CD4-positive, CD25-positive, alpha-beta regulatory T cell (primary cell): ENCODE measurements at regions not wholly inside any gene's neighbourhood (a gene's known extent, or its start where the extent isn't known, plus 50 kb on each side); places are given as distances from the start of the nearest gene placed in this dataset.

Source experiments
- ATAC-seq, 2 donors: fragments of 150-1000 bp; cut with Tn5 transposase; one replicate each; pipeline ENCODE4 v1.10.0; 2021; ENCODE audit warnings: low read depth in 2 of 2, moderate number of reproducible peaks in 2 of 2, moderate library complexity in 1 of 2
- DNase-seq, 3 donors: peaks; one replicate each; pipeline versions ENCODE4 v3.0.0 to v3.0.0-alpha.2; 2012 to 2022; ENCODE audit warnings: mixed read lengths in 1 of 3
- H3K27ac ChIP-seq: one replicate; pipeline ENCODE4 v1.7.0; 2013; ENCODE audit warnings: mild to moderate bottlenecking, low read length; ENCODE audit not compliant: insufficient read depth, poor library complexity, severe bottlenecking
- H3K27me3 ChIP-seq: one replicate; pipeline ENCODE4 v1.7.0; 2013; ENCODE audit warnings: low read length; ENCODE audit not compliant: control insufficient read depth, insufficient read depth
- H3K36me3 ChIP-seq: one replicate; pipeline ENCODE4 v1.7.0; 2013; ENCODE audit warnings: mild to moderate bottlenecking, low read length, moderate library complexity; ENCODE audit not compliant: control insufficient read depth, insufficient read depth
- H3K4me1 ChIP-seq: 2 replicates; pipeline ENCODE4 v1.7.0; 2013; ENCODE audit warnings: mild to moderate bottlenecking, low read length; ENCODE audit not compliant: insufficient read depth, control insufficient read depth, poor library complexity, severe bottlenecking
- H3K4me3 ChIP-seq: one replicate; pipeline ENCODE4 v1.7.0; 2013; ENCODE audit warnings: low read depth, mild to moderate bottlenecking, low read length, moderate library complexity
- H3K9me3 ChIP-seq, 2 experiments: 1 replicate in 1 of 2; 2 replicates in 1 of 2; pipeline ENCODE4 v1.7.0; 2013; ENCODE audit warnings: low read length in 2 of 2, mild to moderate bottlenecking in 1 of 2, moderate library complexity in 1 of 2; ENCODE audit not compliant: control insufficient read depth in 2 of 2
- H3K27ac Mint-ChIP-seq, 3 donors: one replicate each; pipeline ENCODE4 v1.8.0; 2020 to 2022; ENCODE audit warnings: mild to moderate bottlenecking in 3 of 3, mixed read lengths in 3 of 3, moderate library complexity in 2 of 3
- H3K27me3 Mint-ChIP-seq: one replicate; pipeline ENCODE4 v1.8.0; 2022; ENCODE audit warnings: mild to moderate bottlenecking, mixed read lengths
- H3K36me3 Mint-ChIP-seq: one replicate; pipeline ENCODE4 v1.8.0; 2020; ENCODE audit warnings: mixed read lengths
- H3K4me1 Mint-ChIP-seq, 4 donors: one replicate each; pipeline ENCODE4 v1.8.0; 2020 to 2022; ENCODE audit warnings: mixed read lengths in 4 of 4, mild to moderate bottlenecking in 1 of 4
- H3K4me3 Mint-ChIP-seq, 4 donors: one replicate each; pipeline ENCODE4 v1.8.0; 2020 to 2022; ENCODE audit warnings: mild to moderate bottlenecking in 4 of 4, mixed read lengths in 4 of 4, moderate library complexity in 3 of 4
- H3K9me3 Mint-ChIP-seq, 7 donors: one replicate each; pipeline ENCODE4 v1.8.0; 2020 to 2022; ENCODE audit warnings: mixed read lengths in 7 of 7, mild to moderate bottlenecking in 3 of 7, moderate library complexity in 2 of 7

- Mint-ChIP-seq H3K9me3 (peaks cover 0 to 12% (median 3%) of the 10 kb centered on the region in 7 donors), H3K27me3 (no peaks in the 10 kb centered on the region), H3K36me3 (no peaks in the 10 kb centered on the region), H3K4me3 (no peak overlapping the region), H3K27ac (no peak overlapping the region), H3K4me1 (no peaks in the 10 kb centered on the region)
- Histone ChIP-seq H3K9me3 (no peaks in the 10 kb centered on the region), H3K4me3 (no peak overlapping the region), H3K36me3 (no peaks in the 10 kb centered on the region), H3K4me1 (no peaks in the 10 kb centered on the region), H3K27me3 (no peaks in the 10 kb centered on the region), H3K27ac (no peak overlapping the region)
- no peak for DNase-seq
- no peak for ATAC-seq
These were observed 492.6 kb downstream of the RFC3 start for GRCh38 chr13:34310539-34310938.

- no peaks in the 10 kb centered on the region for H3K4me1 Mint-ChIP-seq
- H3K36me3 Mint-ChIP-seq, result no peaks in the 10 kb centered on the region
- Histone ChIP-seq H3K9me3 (no peaks in the 10 kb centered on the region), H3K4me3 (no peak overlapping the region), H3K27ac (no peak overlapping the region), H3K36me3 (no peaks in the 10 kb centered on the region), H3K4me1 (no peaks in the 10 kb centered on the region), H3K27me3 (no peaks in the 10 kb centered on the region)
- no peak overlapping the region for H3K27ac Mint-ChIP-seq
- ATAC-seq, result no peak
- H3K9me3 Mint-ChIP-seq, result peaks cover 0 to 12% (median 3%) of the 10 kb centered on the region in 7 donors
- H3K27me3 Mint-ChIP-seq, result no peaks in the 10 kb centered on the region
- no peak overlapping the region for H3K4me3 Mint-ChIP-seq
- no peak for DNase-seq
These were observed 493.3 kb downstream of the RFC3 start for GRCh38 chr13:34311251-34311650.

GRCh38 chr13:34312578-34312977 is 494.6 kb downstream of the RFC3 start:
- Histone ChIP-seq H3K9me3 (no peaks in the 10 kb centered on the region), H3K4me1 (no peaks in the 10 kb centered on the region), H3K27me3 (no peaks in the 10 kb centered on the region), H3K4me3 (no peak overlapping the region), H3K27ac (no peak overlapping the region), H3K36me3 (no peaks in the 10 kb centered on the region)
- no peaks in the 10 kb centered on the region for H3K4me1 Mint-ChIP-seq
- H3K27ac Mint-ChIP-seq, result no peak overlapping the region
- DNase-seq (no peak), ATAC-seq (no peak)
- H3K27me3 Mint-ChIP-seq, result no peaks in the 10 kb centered on the region
- no peaks in the 10 kb centered on the region for H3K36me3 Mint-ChIP-seq
- H3K4me3 Mint-ChIP-seq, result no peak overlapping the region
- H3K9me3 Mint-ChIP-seq, result peaks cover 0 to 12% (median 0%) of the 10 kb centered on the region in 7 donors

GRCh38 chr13:34320084-34320483 is 502.1 kb downstream of the RFC3 start:
- ATAC-seq, result no peak
- no peak overlapping the region for H3K27ac Mint-ChIP-seq
- H3K27me3 Mint-ChIP-seq, result no peaks in the 10 kb centered on the region
- Histone ChIP-seq H3K9me3 (no peaks in the 10 kb centered on the region), H3K36me3 (no peaks in the 10 kb centered on the region), H3K4me1 (no peaks in the 10 kb centered on the region), H3K27ac (no peak overlapping the region), H3K4me3 (no peak overlapping the region), H3K27me3 (no peaks in the 10 kb centered on the region)
- no peaks in the 10 kb centered on the region for H3K4me1 Mint-ChIP-seq
- H3K4me3 Mint-ChIP-seq, result no peak overlapping the region
- H3K9me3 Mint-ChIP-seq, result peaks cover 0 to 6% (median 0%) of the 10 kb centered on the region in 7 donors
- no peak for DNase-seq
- H3K36me3 Mint-ChIP-seq, result no peaks in the 10 kb centered on the region

GRCh38 chr13:34322014-34322742 is 504.2 kb downstream of the RFC3 start:
- no peak for ATAC-seq
- Mint-ChIP-seq H3K36me3 (no peaks in the 10 kb centered on the region), H3K27me3 (no peaks in the 10 kb centered on the region), H3K4me3 (no peak overlapping the region), H3K4me1 (no peaks in the 10 kb centered on the region), H3K27ac (no peak overlapping the region), H3K9me3 (peaks cover 0 to 4% (median 1%) of the 10 kb centered on the region in 7 donors)
- H3K4me3 ChIP-seq, result no peak overlapping the region
- no peaks in the 10 kb centered on the region for H3K27me3 ChIP-seq
- H3K36me3 ChIP-seq, result no peaks in the 10 kb centered on the region
- no peak overlapping the region for H3K27ac ChIP-seq
- no peaks in the 10 kb centered on the region for H3K4me1 ChIP-seq
- no peaks in the 10 kb centered on the region for H3K9me3 ChIP-seq
- no peak for DNase-seq

DNA sequence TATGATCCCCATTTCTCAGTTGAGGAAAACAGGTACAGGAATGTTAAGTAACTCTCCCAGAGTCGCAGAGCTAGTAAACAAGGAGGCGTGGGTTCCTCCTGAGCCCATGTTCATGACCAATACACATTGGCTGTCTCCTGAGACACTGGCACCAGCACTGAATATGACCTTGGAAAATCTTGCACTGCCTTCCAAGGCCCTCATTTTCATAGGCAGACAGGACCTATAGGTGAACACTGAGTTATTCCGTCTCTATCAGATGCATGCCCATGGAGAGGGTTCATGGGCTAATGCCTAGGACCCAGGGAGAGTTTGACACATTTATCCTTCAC is 504.8 kb downstream of the RFC3 start:
- ATAC-seq (no peak), DNase-seq (no peak)
- no peak overlapping the region for H3K27ac ChIP-seq
- H3K27me3 Mint-ChIP-seq, result no peaks in the 10 kb centered on the region
- H3K36me3 Mint-ChIP-seq, result no peaks in the 10 kb centered on the region
- H3K9me3 ChIP-seq, result no peaks in the 10 kb centered on the region
- H3K4me1 ChIP-seq, result no peaks in the 10 kb centered on the region
- H3K27ac Mint-ChIP-seq, result no peak overlapping the region
- H3K36me3 ChIP-seq, result no peaks in the 10 kb centered on the region
- no peak overlapping the region for H3K4me3 Mint-ChIP-seq
- H3K4me1 Mint-ChIP-seq, result no peaks in the 10 kb centered on the region
- no peak overlapping the region for H3K4me3 ChIP-seq
- peaks cover 0 to 5% (median 1%) of the 10 kb centered on the region in 7 donors for H3K9me3 Mint-ChIP-seq
- H3K27me3 ChIP-seq, result no peaks in the 10 kb centered on the region

DNA sequence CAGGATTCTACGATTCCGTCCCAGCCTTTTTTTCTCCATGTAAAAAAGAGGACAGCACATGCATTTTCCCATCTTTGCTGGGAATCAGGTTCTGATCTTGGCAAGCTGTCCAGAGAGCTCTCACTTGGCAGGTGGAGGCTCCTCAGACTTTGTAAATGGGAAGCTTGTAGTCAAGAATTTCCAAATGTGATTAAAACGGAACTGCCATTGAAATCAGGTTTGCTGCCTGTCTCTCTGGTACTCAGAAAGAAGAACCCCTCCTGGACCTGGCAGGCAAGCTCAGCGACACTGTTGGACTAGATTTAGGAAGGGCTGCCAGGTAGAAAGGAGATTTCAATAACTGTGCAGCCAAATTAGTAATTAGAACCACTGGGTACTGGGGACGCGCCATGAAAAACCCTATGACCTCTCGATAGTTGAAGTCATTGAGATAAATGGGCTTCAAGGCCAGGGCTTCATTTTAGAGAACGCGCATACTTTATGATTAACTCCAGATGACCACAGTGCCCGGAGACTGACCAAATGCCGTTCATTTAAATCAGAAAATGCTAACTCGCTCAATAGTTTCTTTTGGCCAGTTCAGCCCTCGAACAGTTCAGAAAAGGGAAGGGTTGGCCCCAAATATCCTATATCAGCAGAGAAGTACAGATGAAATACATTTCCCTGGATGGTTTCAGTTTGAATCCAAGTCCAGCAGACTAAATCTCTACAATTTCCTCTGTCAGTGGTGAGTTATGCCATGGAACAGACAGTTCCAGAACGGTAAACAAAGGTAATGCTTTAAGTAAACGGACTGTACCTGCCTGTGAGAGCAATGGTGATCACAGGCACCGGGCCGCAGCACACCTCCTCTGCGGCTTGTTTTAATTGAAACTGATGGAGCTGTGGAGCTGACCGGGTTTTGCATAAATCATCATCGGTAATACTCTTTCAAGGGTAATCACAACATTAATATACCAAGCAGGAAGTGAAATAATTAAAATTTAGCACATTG is 517.4 kb downstream of the RFC3 start:
- Histone ChIP-seq H3K9me3 (no peaks in the 10 kb centered on the region), H3K27ac (no peak overlapping the region), H3K27me3 (no peaks in the 10 kb centered on the region), H3K4me3 (no peak overlapping the region), H3K36me3 (no peaks in the 10 kb centered on the region), H3K4me1 (no peaks in the 10 kb centered on the region)
- H3K9me3 Mint-ChIP-seq, result peaks cover 0 to 12% (median 7%) of the 10 kb centered on the region in 7 donors
- no peaks in the 10 kb centered on the region for H3K4me1 Mint-ChIP-seq
- DNase-seq (no peak), ATAC-seq (no peak)
- H3K4me3 Mint-ChIP-seq, result no peak overlapping the region
- H3K27me3 Mint-ChIP-seq, result peaks cover 4% of the 10 kb centered on the region
- H3K27ac Mint-ChIP-seq, result no peak overlapping the region
- H3K36me3 Mint-ChIP-seq, result no peaks in the 10 kb centered on the region
